KMS-11 (cell line): ENCODE measurements at regions not wholly inside any gene's neighbourhood (a gene's known extent, or its start where the extent isn't known, plus 50 kb on each side); places are given as distances from the start of the nearest gene placed in this dataset.

Source experiments
- H2AFZ ChIP-seq: fragments of 200-600 bp; sonication (generic); 2 replicates; pipeline ENCODE4 v1.6.1; 2016; ENCODE audit warnings: antibody characterized with exemption, mixed run types, low read depth
- H3K27ac ChIP-seq: fragments of 200-600 bp; sonication (generic); 2 replicates; pipeline ENCODE4 v1.6.1; 2016; ENCODE audit warnings: mild to moderate bottlenecking, mixed run types
- H3K27me3 ChIP-seq: fragments of 200-600 bp; sonication (generic); 2 replicates; pipeline ENCODE4 v1.6.1; 2017; ENCODE audit warnings: mild to moderate bottlenecking, low read depth, mixed run types, moderate library complexity; ENCODE audit not compliant: insufficient read depth
- H3K36me3 ChIP-seq: fragments of 200-600 bp; sonication (generic); 2 replicates; pipeline ENCODE4 v1.6.1; 2017; ENCODE audit warnings: mild to moderate bottlenecking, mixed run types; ENCODE audit not compliant: insufficient read depth
- H3K4me1 ChIP-seq: fragments of 200-600 bp; sonication (generic); 2 replicates; pipeline ENCODE4 v1.6.1; 2016; ENCODE audit warnings: mild to moderate bottlenecking, low read depth, mixed run types; ENCODE audit not compliant: poor library complexity, severe bottlenecking
- H3K4me2 ChIP-seq: fragments of 200-600 bp; sonication (generic); 2 replicates; pipeline ENCODE4 v1.7.0; 2016; ENCODE audit warnings: mild to moderate bottlenecking, mixed run types
- H3K4me3 ChIP-seq: fragments of 200-600 bp; sonication (generic); IDR thresholded peaks from 2 replicates; pipeline ENCODE4 v1.6.1; 2017; ENCODE audit warnings: low read depth, low read length, mixed read lengths; ENCODE audit not compliant: insufficient read depth
- H3K79me2 ChIP-seq: fragments of 200-600 bp; sonication (generic); 2 replicates; pipeline ENCODE4 v1.6.1; 2016; ENCODE audit warnings: low read depth, mixed run types; ENCODE audit not compliant: insufficient read depth
- H3K9ac ChIP-seq: fragments of 200-600 bp; sonication (generic); 2 replicates; pipeline ENCODE4 v1.6.1; 2016; ENCODE audit warnings: mild to moderate bottlenecking, mixed run types
- H4K20me1 ChIP-seq: fragments of 200-600 bp; sonication (generic); 2 replicates; pipeline ENCODE4 v1.6.1; 2016; ENCODE audit warnings: mild to moderate bottlenecking, mixed run types; ENCODE audit not compliant: insufficient read depth
- TF ChIP-seq, protein P1 (sequence below): fragments of 200-600 bp; sonication (generic); conservative IDR thresholded peaks from 2 replicates; pipeline ENCODE4 v1.6.1; 2017; ENCODE audit warnings: low read depth, mild to moderate bottlenecking, antibody characterized with exemption, low read length, moderate library complexity, mixed read lengths

DNA sequence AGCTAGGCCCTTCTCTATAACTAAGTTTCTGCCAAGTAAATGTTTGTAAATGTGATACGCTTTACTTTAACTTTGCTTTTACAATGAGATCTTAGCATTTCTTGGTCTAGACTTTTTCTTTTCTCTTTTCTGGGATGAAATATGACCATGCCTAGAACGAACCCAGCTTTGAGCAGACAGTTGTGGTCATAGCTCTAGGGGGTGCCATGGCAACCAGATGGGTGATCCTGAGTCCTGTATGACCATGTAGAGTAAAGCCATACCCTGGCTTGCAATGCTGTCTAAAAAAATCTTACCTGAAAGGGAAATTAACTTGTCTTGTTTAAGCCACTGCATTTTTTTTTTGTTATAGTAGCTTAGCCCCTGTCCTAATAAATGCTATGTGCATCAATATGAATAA, 956.3 kb downstream of the SLC4A3 start:
- TF ChIP-seq, protein P1, sequence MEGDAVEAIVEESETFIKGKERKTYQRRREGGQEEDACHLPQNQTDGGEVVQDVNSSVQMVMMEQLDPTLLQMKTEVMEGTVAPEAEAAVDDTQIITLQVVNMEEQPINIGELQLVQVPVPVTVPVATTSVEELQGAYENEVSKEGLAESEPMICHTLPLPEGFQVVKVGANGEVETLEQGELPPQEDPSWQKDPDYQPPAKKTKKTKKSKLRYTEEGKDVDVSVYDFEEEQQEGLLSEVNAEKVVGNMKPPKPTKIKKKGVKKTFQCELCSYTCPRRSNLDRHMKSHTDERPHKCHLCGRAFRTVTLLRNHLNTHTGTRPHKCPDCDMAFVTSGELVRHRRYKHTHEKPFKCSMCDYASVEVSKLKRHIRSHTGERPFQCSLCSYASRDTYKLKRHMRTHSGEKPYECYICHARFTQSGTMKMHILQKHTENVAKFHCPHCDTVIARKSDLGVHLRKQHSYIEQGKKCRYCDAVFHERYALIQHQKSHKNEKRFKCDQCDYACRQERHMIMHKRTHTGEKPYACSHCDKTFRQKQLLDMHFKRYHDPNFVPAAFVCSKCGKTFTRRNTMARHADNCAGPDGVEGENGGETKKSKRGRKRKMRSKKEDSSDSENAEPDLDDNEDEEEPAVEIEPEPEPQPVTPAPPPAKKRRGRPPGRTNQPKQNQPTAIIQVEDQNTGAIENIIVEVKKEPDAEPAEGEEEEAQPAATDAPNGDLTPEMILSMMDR, result no peak
- no peaks in the 10 kb centered on the region for H3K36me3 ChIP-seq
- H3K27ac ChIP-seq, result no peak overlapping the region
- no peak overlapping the region for H3K4me3 ChIP-seq
- H3K79me2 ChIP-seq, result no peaks in the 10 kb centered on the region
- no peaks in the 10 kb centered on the region for H3K27me3 ChIP-seq
- H2AFZ ChIP-seq, result no peak overlapping the region
- no peaks in the 10 kb centered on the region for H4K20me1 ChIP-seq
- no peak overlapping the region for H3K9ac ChIP-seq
- H3K4me1 ChIP-seq, result no peaks in the 10 kb centered on the region
- no peak overlapping the region for H3K4me2 ChIP-seq

DNA sequence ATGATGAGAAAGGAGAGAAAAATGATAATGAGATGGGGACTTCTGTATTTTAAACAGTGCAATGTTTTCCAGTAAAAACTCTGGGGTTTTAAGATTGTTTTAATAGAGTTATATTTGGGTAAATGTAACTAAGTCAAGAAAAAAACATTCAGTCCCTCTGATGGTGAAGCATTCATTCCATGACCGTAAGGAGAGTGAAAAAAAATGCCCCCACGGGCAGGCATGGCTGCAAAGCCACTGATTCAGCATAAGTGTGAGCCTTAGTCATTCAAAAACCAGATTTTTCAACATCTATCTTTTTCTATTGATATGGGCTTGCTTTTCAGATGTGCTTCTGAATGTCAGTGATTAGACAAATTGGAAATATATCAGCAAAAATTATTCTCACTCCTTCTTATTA, 957.8 kb downstream of the SLC4A3 start:
- no peaks in the 10 kb centered on the region for H4K20me1 ChIP-seq
- H3K79me2 ChIP-seq, result no peaks in the 10 kb centered on the region
- no peaks in the 10 kb centered on the region for H3K4me1 ChIP-seq
- TF ChIP-seq, protein P1, result no peak
- no peak overlapping the region for H3K27ac ChIP-seq
- H3K27me3 ChIP-seq, result no peaks in the 10 kb centered on the region
- H3K4me3 ChIP-seq, result no peak overlapping the region
- H3K9ac ChIP-seq, result no peak overlapping the region
- H3K36me3 ChIP-seq, result no peaks in the 10 kb centered on the region
- no peak overlapping the region for H3K4me2 ChIP-seq
- H2AFZ ChIP-seq, result no peak overlapping the region

DNA sequence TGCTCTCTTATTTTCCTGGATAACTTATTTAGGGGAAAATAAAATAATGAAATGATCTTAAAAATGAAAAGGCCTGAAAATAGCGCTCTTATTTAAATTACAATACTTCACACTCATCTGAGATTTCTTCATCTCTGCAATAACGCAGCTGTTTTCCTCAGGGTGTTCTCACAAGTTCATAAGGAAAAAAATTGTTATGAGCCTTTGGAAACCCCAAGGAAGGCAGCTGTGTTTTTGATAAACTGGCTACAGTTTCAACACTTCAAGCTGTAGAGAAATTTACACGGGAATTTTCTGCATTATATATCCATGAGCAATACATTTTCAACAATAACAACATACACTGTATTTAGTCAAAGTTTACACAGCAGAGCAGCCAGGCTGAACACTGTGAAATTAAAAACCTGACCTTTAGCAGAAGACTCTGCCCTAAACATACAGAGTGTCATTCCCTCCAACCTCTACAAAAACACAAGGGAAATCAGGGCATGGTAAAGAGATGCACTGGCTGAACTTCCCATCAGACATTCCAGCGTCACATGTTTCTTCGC, 959.6 kb downstream of the SLC4A3 start:
- no peak overlapping the region for H3K4me3 ChIP-seq
- no peaks in the 10 kb centered on the region for H3K79me2 ChIP-seq
- no peaks in the 10 kb centered on the region for H3K4me1 ChIP-seq
- H3K27ac ChIP-seq, result no peak overlapping the region
- no peaks in the 10 kb centered on the region for H3K27me3 ChIP-seq
- no peak overlapping the region for H3K4me2 ChIP-seq
- no peaks in the 10 kb centered on the region for H3K36me3 ChIP-seq
- no peak overlapping the region for H3K9ac ChIP-seq
- H4K20me1 ChIP-seq, result no peaks in the 10 kb centered on the region
- no peak overlapping the region for H2AFZ ChIP-seq
- TF ChIP-seq, protein P1, result no peak

DNA sequence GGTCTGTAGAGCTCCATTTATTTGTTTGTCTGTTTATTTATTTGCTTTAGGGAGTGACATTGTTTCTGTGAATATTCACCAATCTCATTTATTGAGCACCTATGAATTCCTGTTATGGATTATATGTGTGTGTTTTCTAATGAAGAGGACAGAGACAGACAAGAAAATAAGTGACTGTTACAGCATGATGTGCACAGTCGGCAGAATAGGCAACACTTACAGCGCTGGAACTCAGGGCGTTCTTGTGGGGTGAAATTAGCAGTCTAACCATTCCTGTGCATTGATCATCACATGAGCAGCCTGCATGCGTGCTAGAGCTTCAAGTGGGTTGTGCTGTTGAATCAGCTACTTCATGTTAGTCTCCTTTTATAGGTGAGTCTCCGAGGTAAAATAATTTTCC, 960.7 kb downstream of the SLC4A3 start:
- Histone ChIP-seq H3K4me1 (no peaks in the 10 kb centered on the region), H3K27ac (no peak overlapping the region)
- TF ChIP-seq, protein P1, result no peak

More for the DNA sequence above, 960.7 kb downstream of the SLC4A3 start:
- Histone ChIP-seq H3K4me3 (no peak overlapping the region), H3K4me2 (no peak overlapping the region), H3K36me3 (no peaks in the 10 kb centered on the region), H3K9ac (no peak overlapping the region), H2AFZ (no peak overlapping the region), H3K27me3 (no peaks in the 10 kb centered on the region), H4K20me1 (no peaks in the 10 kb centered on the region), H3K79me2 (no peaks in the 10 kb centered on the region)
